ENCODE measurements at regions not wholly inside any gene's neighbourhood (a gene's known extent, or its start where the extent isn't known, plus 50 kb on each side); places are given as distances from the start of the nearest gene placed in this dataset.

- peaks cover 3% of the 10 kb centered on the region for H3K9me3 ChIP-seq (ENCODE audit: control insufficient read depth, insufficient read depth, low read length)
Observed at GRCh38 chr2:217289907-217290280, 430.0 kb upstream of the TNP1 start.

GRCh38 chr2:217289177-217289906 lies 429.5 kb upstream of the TNP1 start:
- Histone ChIP-seq H3K9ac (ENCODE audit: low read depth, low read length) (no peak overlapping the region), H3K36me3 (ENCODE audit: insufficient read depth, low read length) (no peaks in the 10 kb centered on the region), H3K9me3 (ENCODE audit: control insufficient read depth, insufficient read depth, low read length) (peaks cover 3% of the 10 kb centered on the region), H3K4me1 (ENCODE audit: insufficient read depth, low read length) (no peaks in the 10 kb centered on the region)

More at GRCh38 chr2:217289907-217290280, 430.0 kb upstream of the TNP1 start:
- no peaks in the 10 kb centered on the region for H3K36me3 ChIP-seq (ENCODE audit: insufficient read depth, low read length)
- no peaks in the 10 kb centered on the region for H3K4me1 ChIP-seq (ENCODE audit: insufficient read depth, low read length)
- no peak overlapping the region for H3K9ac ChIP-seq (ENCODE audit: low read depth, low read length)

- Histone ChIP-seq H3K4me1 (ENCODE audit: insufficient read depth, low read length) (no peaks in the 10 kb centered on the region; the same call in 1 of the 2 replicates), H3K9me3 (ENCODE audit: control insufficient read depth, insufficient read depth, low read length) (peaks cover 3% of the 10 kb centered on the region), H3K9ac (ENCODE audit: low read depth, low read length) (no peak overlapping the region), H3K36me3 (ENCODE audit: insufficient read depth, low read length) (no peaks in the 10 kb centered on the region)
Observed at GRCh38 chr2:217288472-217289063, 428.7 kb upstream of the TNP1 start.

GRCh38 chr2:217286833-217287232 lies 427.0 kb upstream of the TNP1 start:
- Histone ChIP-seq H3K4me1 (ENCODE audit: insufficient read depth, low read length) (no peaks in the 10 kb centered on the region; the same call in 1 of the 2 replicates), H3K9me3 (ENCODE audit: control insufficient read depth, insufficient read depth, low read length) (peaks cover 3% of the 10 kb centered on the region), H3K9ac (ENCODE audit: low read depth, low read length) (no peak overlapping the region), H3K36me3 (ENCODE audit: insufficient read depth, low read length) (no peaks in the 10 kb centered on the region)

- Histone ChIP-seq H3K4me1 (ENCODE audit: insufficient read depth, low read length) (no peaks in the 10 kb centered on the region; the same call in 1 of the 2 replicates), H3K9ac (ENCODE audit: low read depth, low read length) (no peak overlapping the region), H3K9me3 (ENCODE audit: control insufficient read depth, insufficient read depth, low read length) (peaks cover 3% of the 10 kb centered on the region), H3K36me3 (ENCODE audit: insufficient read depth, low read length) (no peaks in the 10 kb centered on the region)
Observed at GRCh38 chr2:217285926-217286325, 426.1 kb upstream of the TNP1 start.

GRCh38 chr2:217283460-217283859 lies 423.6 kb upstream of the TNP1 start:
- Histone ChIP-seq H3K36me3 (ENCODE audit: insufficient read depth, low read length) (no peaks in the 10 kb centered on the region), H3K9ac (ENCODE audit: low read depth, low read length) (no peak overlapping the region), H3K4me1 (ENCODE audit: insufficient read depth, low read length) (no peaks in the 10 kb centered on the region; the same call in 1 of the 2 replicates), H3K9me3 (ENCODE audit: control insufficient read depth, insufficient read depth, low read length) (peaks cover 3% of the 10 kb centered on the region)

GRCh38 chr2:217282531-217282930 lies 422.7 kb upstream of the TNP1 start:
- Histone ChIP-seq H3K9ac (ENCODE audit: low read depth, low read length) (no peak overlapping the region), H3K9me3 (ENCODE audit: control insufficient read depth, insufficient read depth, low read length) (no peaks in the 10 kb centered on the region), H3K4me1 (ENCODE audit: insufficient read depth, low read length) (no peaks in the 10 kb centered on the region; the same call in 1 of the 2 replicates), H3K36me3 (ENCODE audit: insufficient read depth, low read length) (no peaks in the 10 kb centered on the region)

- no peaks in the 10 kb centered on the region for H3K9me3 ChIP-seq (ENCODE audit: control insufficient read depth, insufficient read depth, low read length)
- no peaks in the 10 kb centered on the region; the same call in 1 of the 2 replicates for H3K4me1 ChIP-seq (ENCODE audit: insufficient read depth, low read length)
- H3K9ac ChIP-seq (ENCODE audit: low read depth, low read length): no peak overlapping the region
- no peaks in the 10 kb centered on the region for H3K36me3 ChIP-seq (ENCODE audit: insufficient read depth, low read length)
Observed at GRCh38 chr2:217279556-217279955, 419.7 kb upstream of the TNP1 start.

GRCh38 chr2:217279140-217279539 lies 419.3 kb upstream of the TNP1 start:
- Histone ChIP-seq H3K9ac (ENCODE audit: low read depth, low read length) (no peak overlapping the region), H3K9me3 (ENCODE audit: control insufficient read depth, insufficient read depth, low read length) (no peaks in the 10 kb centered on the region), H3K4me1 (ENCODE audit: insufficient read depth, low read length) (no peaks in the 10 kb centered on the region; the same call in 1 of the 2 replicates), H3K36me3 (ENCODE audit: insufficient read depth, low read length) (no peaks in the 10 kb centered on the region)

GRCh38 chr2:217277646-217278398 lies 418.0 kb upstream of the TNP1 start:
- no peaks in the 10 kb centered on the region for H3K4me1 ChIP-seq (ENCODE audit: insufficient read depth, low read length)
- no peak overlapping the region for H3K9ac ChIP-seq (ENCODE audit: low read depth, low read length)
- H3K9me3 ChIP-seq (ENCODE audit: control insufficient read depth, insufficient read depth, low read length): no peaks in the 10 kb centered on the region
- H3K36me3 ChIP-seq (ENCODE audit: insufficient read depth, low read length): no peaks in the 10 kb centered on the region

GRCh38 chr2:217276433-217276832 lies 416.6 kb upstream of the TNP1 start:
- Histone ChIP-seq H3K9ac (ENCODE audit: low read depth, low read length) (no peak overlapping the region), H3K4me1 (ENCODE audit: insufficient read depth, low read length) (no peaks in the 10 kb centered on the region), H3K36me3 (ENCODE audit: insufficient read depth, low read length) (no peaks in the 10 kb centered on the region), H3K9me3 (ENCODE audit: control insufficient read depth, insufficient read depth, low read length) (no peaks in the 10 kb centered on the region)

GRCh38 chr2:217275091-217275490 lies 415.2 kb upstream of the TNP1 start:
- peaks cover 5% of the 10 kb centered on the region; the same call in 1 of the 2 replicates for H3K4me1 ChIP-seq (ENCODE audit: insufficient read depth, low read length)
- no peaks in the 10 kb centered on the region for H3K36me3 ChIP-seq (ENCODE audit: insufficient read depth, low read length)
- H3K9me3 ChIP-seq (ENCODE audit: control insufficient read depth, insufficient read depth, low read length): no peaks in the 10 kb centered on the region
- no peak overlapping the region for H3K9ac ChIP-seq (ENCODE audit: low read depth, low read length)

- H3K36me3 ChIP-seq (ENCODE audit: insufficient read depth, low read length): no peaks in the 10 kb centered on the region
- no peaks in the 10 kb centered on the region for H3K9me3 ChIP-seq (ENCODE audit: control insufficient read depth, insufficient read depth, low read length)
- H3K9ac ChIP-seq (ENCODE audit: low read depth, low read length): no peak overlapping the region
- H3K4me1 ChIP-seq (ENCODE audit: insufficient read depth, low read length): peaks cover 8% of the 10 kb centered on the region; the same call in 1 of the 2 replicates
Observed at GRCh38 chr2:217274578-217274977, 414.7 kb upstream of the TNP1 start.

GRCh38 chr2:217273851-217274250 lies 414.0 kb upstream of the TNP1 start:
- Histone ChIP-seq H3K9me3 (ENCODE audit: control insufficient read depth, insufficient read depth, low read length) (no peaks in the 10 kb centered on the region), H3K36me3 (ENCODE audit: insufficient read depth, low read length) (no peaks in the 10 kb centered on the region), H3K4me1 (ENCODE audit: insufficient read depth, low read length) (peaks cover 9% of the 10 kb centered on the region; the same call in 1 of the 2 replicates), H3K9ac (ENCODE audit: low read depth, low read length) (no peak overlapping the region)
